ENCODE measurements at regions not wholly inside any gene's neighbourhood (a gene's known extent, or its start where the extent isn't known, plus 50 kb on each side); places are given as distances from the start of the nearest gene placed in this dataset.
"Not testable (repeated sequence)": the region's sequence is repeated elsewhere in the genome, so short reads cannot be mapped to it uniquely, and the experiment has no call there.

DNA sequence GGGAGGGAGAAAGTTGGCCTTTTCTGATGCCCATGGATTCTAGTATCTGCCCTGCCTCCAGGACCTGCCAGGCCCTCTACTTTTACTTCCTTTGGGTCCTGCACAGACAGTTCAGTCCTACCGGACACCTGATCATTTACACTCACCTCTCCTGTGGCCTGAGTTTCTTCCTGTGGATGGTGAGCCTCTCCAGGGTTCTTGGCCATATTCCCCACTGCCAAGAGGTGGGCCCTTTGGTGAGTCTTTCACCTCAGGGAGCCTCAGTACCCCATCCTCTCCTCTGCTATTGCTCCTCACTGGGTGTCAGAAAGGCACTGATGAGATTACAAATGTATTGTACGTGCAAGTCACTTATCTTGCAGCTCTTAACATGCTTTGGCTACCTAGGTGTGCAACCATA lies 81.4 kb upstream of the ETV3 start:
- no peak for DNase-seq (ENCODE audit: low read depth)

DNA sequence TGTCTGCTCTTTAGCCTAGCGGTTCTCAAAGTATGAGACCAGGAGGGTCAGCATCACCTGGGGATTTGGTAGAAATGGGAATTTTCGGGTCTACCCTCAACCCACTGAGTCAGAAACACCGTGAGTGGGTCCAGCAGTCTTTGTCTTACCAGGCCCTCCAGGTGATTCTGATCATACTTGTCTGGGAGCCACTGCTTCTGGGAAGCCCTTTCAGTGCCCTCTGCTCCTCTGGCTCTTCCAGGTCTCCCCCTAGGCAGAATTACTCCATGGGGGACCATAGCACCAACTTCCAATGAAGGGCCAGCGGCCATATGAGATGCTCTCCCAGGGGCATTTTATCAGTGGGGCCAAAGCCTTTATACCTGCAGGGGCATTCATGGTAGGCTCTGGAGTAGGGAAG lies 81.0 kb upstream of the ETV3 start:
- no peak for DNase-seq (ENCODE audit: low read depth)

DNA sequence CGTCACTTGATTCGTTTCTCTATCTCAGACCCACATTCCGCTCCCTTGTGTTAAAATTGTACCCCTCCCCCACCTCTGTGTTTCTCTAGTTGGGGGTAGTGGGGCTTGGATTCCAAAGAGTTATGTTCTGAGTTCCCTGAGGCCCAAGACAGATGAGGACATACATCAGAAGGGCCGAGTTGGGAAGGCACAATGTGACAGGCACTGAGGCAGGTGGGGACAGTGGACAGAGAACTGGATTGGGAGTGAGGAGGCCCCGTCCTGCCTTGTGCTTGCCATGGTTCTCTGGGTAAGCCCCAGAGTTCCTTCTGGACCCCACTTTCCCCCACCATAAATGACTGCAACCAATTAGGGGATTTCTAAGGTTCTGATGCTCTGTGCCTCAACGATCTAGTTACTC lies 80.5 kb upstream of the ETV3 start:
- DNase-seq (ENCODE audit: low read depth) = no peak

GRCh38 chr1:157217486-157217885 lies 79.3 kb upstream of the ETV3 start:
- DNase-seq (ENCODE audit: low read depth) = no peak

- no peak for DNase-seq (ENCODE audit: low read depth)
These were observed 75.6 kb upstream of the ETV3 start for GRCh38 chr1:157213836-157214235.

GRCh38 chr1:157209514-157209913 lies 71.3 kb upstream of the ETV3 start:
- DNase-seq (ENCODE audit: low read depth) = no peak

DNA sequence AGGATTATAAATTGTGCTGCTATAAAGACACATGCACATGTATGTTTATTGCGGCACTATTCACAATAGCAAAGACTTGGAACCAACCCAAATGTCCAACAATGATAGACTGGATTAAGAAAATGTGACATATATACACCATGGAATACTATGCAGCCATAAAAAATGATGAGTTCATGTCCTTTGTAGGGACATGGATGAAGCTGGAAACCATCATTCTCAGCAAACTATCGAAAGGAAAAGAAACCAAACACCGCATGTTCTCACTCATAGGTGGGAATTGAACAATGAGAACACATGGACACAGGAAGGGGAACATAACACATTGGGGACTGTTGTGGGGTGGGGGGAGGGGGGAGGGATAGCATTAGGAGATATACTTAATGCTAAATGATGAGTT lies 67.8 kb upstream of the ETV3 start:
- DNase-seq (ENCODE audit: low read depth) = not testable (repeated sequence)

DNA sequence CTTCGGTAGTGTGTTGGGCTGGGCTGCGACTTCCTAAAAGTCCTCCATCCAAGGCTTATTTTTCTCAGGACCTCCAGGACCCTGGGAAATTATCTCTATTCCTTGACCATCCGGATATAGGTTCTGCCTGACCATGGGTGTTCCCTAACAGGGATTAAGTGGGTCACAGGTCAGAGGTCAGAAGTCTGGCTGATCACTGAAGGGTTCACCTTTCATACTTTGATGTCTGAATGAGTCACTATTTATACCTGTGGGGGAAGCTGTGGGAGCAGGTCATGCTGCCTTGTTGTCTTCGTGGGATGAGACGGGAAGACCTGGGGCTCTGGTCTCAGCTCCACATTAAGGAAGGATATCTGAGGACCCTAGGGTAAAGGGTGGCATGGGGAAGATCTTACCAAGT lies 65.0 kb upstream of the ETV3 start:
- DNase-seq (ENCODE audit: low read depth) = no peak

DNA sequence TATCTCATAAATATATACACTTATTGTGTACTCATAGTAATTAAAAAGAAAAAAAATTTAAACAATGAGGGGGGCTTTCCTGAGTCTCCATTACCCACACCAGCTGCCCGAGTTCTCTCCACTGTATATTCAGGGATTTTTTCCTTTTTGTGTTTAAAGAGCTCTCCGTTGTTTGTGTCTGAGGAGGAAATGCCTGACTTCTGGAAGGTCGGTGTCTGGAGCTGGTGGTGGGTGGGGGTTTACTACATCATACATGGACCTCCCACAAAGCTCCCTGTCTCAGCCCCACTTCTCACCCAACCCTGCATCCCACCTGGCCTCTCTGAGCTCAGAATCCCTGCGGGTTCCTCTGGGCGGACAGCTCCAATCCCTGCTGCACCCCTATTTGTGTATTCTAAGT lies 64.1 kb upstream of the ETV3 start:
- DNase-seq (ENCODE audit: low read depth) = no peak

- no peak for DNase-seq (ENCODE audit: low read depth)
These were observed 63.6 kb upstream of the ETV3 start for GRCh38 chr1:157201767-157202166.

DNA sequence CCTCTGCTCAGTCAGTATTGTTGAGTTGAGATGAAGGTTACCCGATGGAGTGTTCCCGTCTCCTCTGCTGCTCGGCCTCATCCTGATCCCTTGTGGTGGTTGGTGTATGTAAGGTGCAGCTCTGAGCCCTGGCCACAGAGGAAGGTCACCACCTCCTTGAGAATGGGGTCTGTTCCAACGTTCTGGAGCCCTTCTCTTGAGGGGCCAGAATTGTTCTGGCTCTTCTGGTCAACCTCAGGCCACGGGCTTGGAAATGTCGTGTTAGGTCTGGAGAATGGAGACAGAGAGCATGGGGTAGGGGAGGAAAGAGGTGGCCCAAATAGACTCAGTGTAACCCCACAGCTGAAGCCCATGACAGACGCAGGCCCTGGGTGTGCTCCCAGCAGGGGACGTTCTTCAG lies 62.3 kb upstream of the ETV3 start:
- no peak for DNase-seq (ENCODE audit: low read depth)

DNA sequence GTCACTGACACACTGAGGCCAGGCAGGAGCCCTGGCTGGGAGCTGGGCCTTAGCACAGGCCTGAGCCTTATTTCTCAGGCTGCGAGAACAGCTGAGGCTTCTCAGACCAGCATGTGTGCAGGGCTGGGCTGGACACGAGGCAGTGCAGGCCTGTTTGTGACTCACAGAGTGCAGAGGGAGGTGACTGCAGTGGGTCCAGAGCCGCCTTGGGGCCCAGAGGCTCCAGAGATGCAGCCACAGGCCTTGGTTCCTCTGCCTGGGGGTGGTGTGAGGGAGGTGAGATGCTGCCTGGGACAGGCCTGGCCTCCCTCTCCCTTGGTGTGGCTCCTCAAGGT lies 61.2 kb upstream of the ETV3 start:
- no peak for DNase-seq (ENCODE audit: low read depth)

- no peak for DNase-seq (ENCODE audit: low read depth)
These were observed 60.6 kb upstream of the ETV3 start for GRCh38 chr1:157198619-157199420.

DNA sequence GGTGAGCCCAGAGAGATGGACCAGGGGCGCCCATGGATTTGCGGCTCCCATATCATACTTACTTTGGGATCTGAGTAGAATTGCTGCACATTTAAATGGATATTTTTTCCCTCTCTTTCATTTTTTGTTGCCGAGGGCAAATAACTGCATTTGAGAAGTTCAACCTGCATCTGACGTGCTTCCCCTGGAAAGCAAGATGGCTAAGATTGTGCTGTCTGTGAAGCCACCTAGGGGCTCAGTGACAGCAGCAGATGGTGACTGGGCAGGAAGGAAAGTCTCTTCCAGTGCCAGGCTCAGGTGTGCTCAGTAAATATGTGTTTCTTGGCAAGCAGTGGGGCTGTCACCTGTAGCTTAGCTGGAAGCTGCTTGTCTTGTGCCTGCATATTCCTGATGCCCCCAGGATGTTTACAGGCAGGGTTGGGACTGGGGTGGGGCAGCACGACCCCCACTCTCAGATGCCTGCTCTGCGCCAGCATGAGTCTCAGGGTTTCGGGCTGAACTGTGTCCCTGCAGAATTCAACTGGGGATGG lies 59.8 kb upstream of the ETV3 start:
- DNase-seq (ENCODE audit: low read depth) = no peak

DNA sequence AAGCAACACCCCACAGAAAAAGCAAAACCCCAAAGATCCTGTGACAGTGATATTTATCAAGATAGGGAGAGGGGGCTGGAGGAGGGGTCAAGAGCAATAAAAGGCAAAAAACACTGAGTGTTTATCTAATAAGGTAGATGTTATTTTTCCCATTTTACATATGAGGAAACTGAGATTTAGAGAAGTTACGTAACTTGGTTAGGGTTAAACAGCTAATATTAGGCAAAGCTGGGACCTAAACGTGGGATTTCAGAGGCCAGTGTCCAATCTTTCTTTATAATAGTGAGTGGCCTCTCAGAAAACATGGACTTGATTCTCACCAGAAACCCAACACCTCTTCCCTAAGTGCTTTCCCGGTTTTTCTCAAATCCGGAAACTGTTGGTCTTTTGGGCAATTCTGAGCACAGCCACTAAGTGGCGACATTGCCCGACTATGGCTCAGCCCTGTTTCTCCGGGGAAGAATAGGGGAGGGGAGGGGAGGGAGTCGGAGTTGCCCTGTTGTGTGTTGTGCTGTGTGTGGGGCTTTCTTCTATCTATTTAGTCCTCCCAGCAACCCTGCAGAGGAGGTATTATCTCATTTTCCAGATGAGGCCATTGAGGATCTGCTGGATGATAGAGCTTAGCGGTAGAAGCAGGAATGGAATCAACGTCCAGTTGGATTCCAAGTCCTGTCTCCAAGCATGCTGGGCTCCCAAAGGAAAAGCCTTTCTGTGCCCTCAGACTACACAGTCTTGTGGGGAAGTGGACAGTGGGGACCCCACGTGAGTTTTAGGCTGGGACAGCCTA lies 58.7 kb upstream of the ETV3 start:
- peak; percentile 3 for DNase-seq (ENCODE audit: low read depth)

DNA sequence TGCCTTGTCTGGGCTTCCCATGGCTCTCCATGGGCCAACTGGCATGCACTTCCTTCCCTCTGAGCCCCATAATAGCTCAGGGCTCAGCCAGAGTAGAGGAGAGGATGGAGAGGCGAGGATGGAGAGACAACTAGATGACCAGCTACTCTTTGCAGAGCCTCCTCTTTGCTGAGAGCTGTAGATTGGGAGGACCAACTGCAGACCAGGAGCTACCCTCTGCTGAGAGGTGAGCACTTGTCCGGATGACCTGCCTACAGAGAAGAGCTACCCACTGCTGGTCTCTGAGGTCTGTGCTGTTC lies 58.0 kb upstream of the ETV3 start:
- DNase-seq (ENCODE audit: low read depth) = no peak

- DNase-seq (ENCODE audit: low read depth) = no peak
These were observed 57.5 kb upstream of the ETV3 start for GRCh38 chr1:157195521-157196244.

- no peak for DNase-seq (ENCODE audit: low read depth)
These were observed 56.7 kb upstream of the ETV3 start for GRCh38 chr1:157194731-157195520.

- DNase-seq (ENCODE audit: low read depth) = peak; percentile 38
These were observed 55.7 kb upstream of the ETV3 start for GRCh38 chr1:157193702-157194391.

GRCh38 chr1:157193219-157193618 lies 55.0 kb upstream of the ETV3 start:
- DNase-seq (ENCODE audit: low read depth) = no peak
